Endodermal cell (in vitro differentiated cells): ENCODE measurements at regions not wholly inside any gene's neighbourhood (a gene's known extent, or its start where the extent isn't known, plus 50 kb on each side); places are given as distances from the start of the nearest gene placed in this dataset.

ENCODE experiments used
- DNase-seq: peaks from one replicate; pipeline ENCODE4 v3.0.0-alpha.2; 2017
- H3K27ac ChIP-seq: 2 replicates; pipeline ENCODE4 v1.5.1; 2013; ENCODE audit warnings: mild to moderate bottlenecking, low read depth, low read length, moderate library complexity
- H3K27me3 ChIP-seq: 2 replicates; pipeline ENCODE4 v1.6.1; 2013; ENCODE audit warnings: mild to moderate bottlenecking, low read length, moderate library complexity; ENCODE audit not compliant: insufficient read depth, control insufficient read depth, poor library complexity, severe bottlenecking
- H3K36me3 ChIP-seq: 2 replicates; pipeline ENCODE4 v1.7.0; 2013; ENCODE audit warnings: mild to moderate bottlenecking, low read length, moderate library complexity; ENCODE audit not compliant: control insufficient read depth, insufficient read depth
- H3K4me1 ChIP-seq: one replicate; pipeline ENCODE4 v1.7.0; 2013; ENCODE audit warnings: low read length; ENCODE audit not compliant: control insufficient read depth, insufficient read depth
- H3K4me3 ChIP-seq: 2 replicates; pipeline ENCODE4 v1.5.1; 2013; ENCODE audit warnings: mild to moderate bottlenecking, low read length, moderate library complexity
- H3K9ac ChIP-seq: 2 replicates; pipeline ENCODE4 v1.6.1; 2013; ENCODE audit warnings: mild to moderate bottlenecking, low read length, moderate library complexity; ENCODE audit not compliant: poor library complexity, severe bottlenecking; ENCODE audit errors: extremely low read depth
- H3K9me3 ChIP-seq: 2 replicates; pipeline ENCODE4 v1.6.1; 2013; ENCODE audit warnings: mild to moderate bottlenecking, low read length, moderate library complexity; ENCODE audit not compliant: control insufficient read depth
- H3K27ac Mint-ChIP-seq: 2 replicates; pipeline ENCODE4 v1.8.0; 2020; ENCODE audit warnings: mixed read lengths
- H3K27me3 Mint-ChIP-seq: 2 replicates; pipeline ENCODE4 v1.8.0; 2021; ENCODE audit warnings: mild to moderate bottlenecking, mixed read lengths; ENCODE audit not compliant: insufficient read depth
- H3K36me3 Mint-ChIP-seq: 2 replicates; pipeline ENCODE4 v1.8.0; 2020; ENCODE audit warnings: low read depth, mixed read lengths
- H3K4me1 Mint-ChIP-seq: 2 replicates; pipeline ENCODE4 v1.8.0; 2020; ENCODE audit warnings: mixed read lengths
- H3K4me3 Mint-ChIP-seq: 2 replicates; pipeline ENCODE4 v1.8.0; 2020; ENCODE audit warnings: mild to moderate bottlenecking, moderate library complexity, mixed read lengths
- H3K9me3 Mint-ChIP-seq: 2 replicates; pipeline ENCODE4 v1.8.0; 2020; ENCODE audit warnings: mild to moderate bottlenecking, mixed read lengths
- WGBS, 2 experiments: methylation state at CpG; one replicate each; pipeline versions ENCODE4 v1.1.5 to v1.1.7; 2013; ENCODE audit warnings: missing lambda C conversion rate in 2 of 2, mixed read lengths in 1 of 2; ENCODE audit not compliant: insufficient coverage in 1 of 2, insufficient read length in 1 of 2; 5-methylcytosine and 5-hydroxymethylcytosine counted together
- TF ChIP-seq, protein P1 (sequence below): fragments of 200-600 bp; sonication (generic); conservative IDR thresholded peaks from 2 replicates; pipeline ENCODE4 v1.5.0; 2021; ENCODE audit warnings: antibody characterized with exemption, mild to moderate bottlenecking

DNA sequence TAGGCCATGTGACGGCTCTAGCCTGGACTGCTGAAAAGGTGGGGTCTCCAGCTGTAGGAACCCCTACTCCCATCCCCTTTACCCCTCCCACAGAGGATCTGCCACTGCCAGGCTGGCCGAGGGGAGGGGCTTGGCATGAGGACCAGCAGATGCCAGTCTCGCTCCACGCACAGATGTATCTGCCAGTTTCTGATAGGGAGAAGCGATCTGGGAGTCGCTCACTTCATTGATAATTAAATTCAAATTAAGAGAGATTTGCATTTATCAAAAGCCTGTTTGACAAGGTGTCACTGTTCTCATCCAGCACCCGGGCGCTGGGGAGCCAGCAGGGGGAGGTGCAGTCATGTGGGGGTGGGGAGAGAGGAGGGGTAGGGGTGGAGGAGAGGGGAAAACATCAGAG, 217.6 kb upstream of the MYL2 start:
- H3K4me3 Mint-ChIP-seq: no peak overlapping the region
- DNase-seq: no peak
- Histone ChIP-seq H3K27ac (no peak overlapping the region), H3K9me3 (peaks cover 26% of the 10 kb centered on the region), H3K4me3 (no peak overlapping the region), H3K9ac (no peak overlapping the region), H3K27me3 (no peaks in the 10 kb centered on the region), H3K36me3 (no peaks in the 10 kb centered on the region), H3K4me1 (no peaks in the 10 kb centered on the region)
- TF ChIP-seq, protein P1, sequence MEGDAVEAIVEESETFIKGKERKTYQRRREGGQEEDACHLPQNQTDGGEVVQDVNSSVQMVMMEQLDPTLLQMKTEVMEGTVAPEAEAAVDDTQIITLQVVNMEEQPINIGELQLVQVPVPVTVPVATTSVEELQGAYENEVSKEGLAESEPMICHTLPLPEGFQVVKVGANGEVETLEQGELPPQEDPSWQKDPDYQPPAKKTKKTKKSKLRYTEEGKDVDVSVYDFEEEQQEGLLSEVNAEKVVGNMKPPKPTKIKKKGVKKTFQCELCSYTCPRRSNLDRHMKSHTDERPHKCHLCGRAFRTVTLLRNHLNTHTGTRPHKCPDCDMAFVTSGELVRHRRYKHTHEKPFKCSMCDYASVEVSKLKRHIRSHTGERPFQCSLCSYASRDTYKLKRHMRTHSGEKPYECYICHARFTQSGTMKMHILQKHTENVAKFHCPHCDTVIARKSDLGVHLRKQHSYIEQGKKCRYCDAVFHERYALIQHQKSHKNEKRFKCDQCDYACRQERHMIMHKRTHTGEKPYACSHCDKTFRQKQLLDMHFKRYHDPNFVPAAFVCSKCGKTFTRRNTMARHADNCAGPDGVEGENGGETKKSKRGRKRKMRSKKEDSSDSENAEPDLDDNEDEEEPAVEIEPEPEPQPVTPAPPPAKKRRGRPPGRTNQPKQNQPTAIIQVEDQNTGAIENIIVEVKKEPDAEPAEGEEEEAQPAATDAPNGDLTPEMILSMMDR: no peak
- WGBS, 2 experiments: 88 to 95% methylated on average over 5 to 8 of the region's 8 CpGs
- peaks cover 12% of the 10 kb centered on the region for H3K36me3 Mint-ChIP-seq
- H3K9me3 Mint-ChIP-seq: peaks cover 26% of the 10 kb centered on the region
- no peak overlapping the region for H3K27ac Mint-ChIP-seq
- no peaks in the 10 kb centered on the region for H3K27me3 Mint-ChIP-seq
- H3K4me1 Mint-ChIP-seq: no peaks in the 10 kb centered on the region

DNA sequence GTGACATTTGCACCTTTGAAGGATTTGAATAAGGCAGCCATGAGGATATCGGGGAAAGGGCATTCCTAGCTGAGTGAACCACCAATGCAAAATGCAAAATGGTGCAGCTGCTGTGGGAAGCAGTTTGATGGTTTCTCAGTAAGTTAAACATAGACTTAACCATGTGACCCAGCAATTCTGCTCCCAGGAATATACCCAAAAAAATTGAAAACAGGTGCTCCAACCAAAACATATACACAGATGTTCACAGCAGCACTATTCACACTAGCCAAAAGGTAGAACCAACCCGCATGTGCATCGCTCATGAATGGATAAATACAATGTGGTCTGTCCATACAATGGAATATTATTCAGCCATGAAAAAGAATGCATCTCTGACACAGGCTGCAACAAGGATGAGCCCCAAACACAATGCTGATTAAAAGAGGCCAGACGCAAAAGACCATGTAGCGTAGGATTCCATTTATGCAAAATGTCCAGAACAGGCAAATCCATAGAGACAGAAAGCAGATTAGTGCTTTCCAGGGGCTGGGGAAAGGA, 215.0 kb upstream of the MYL2 start:
- Histone ChIP-seq H3K4me3 (no peak overlapping the region), H3K27me3 (no peaks in the 10 kb centered on the region), H3K9ac (no peak overlapping the region), H3K9me3 (peaks cover 39% of the 10 kb centered on the region), H3K36me3 (no peaks in the 10 kb centered on the region), H3K4me1 (no peaks in the 10 kb centered on the region), H3K27ac (no peak overlapping the region)
- WGBS, 2 experiments: 92 to 100% methylated on average over 5 of the region's 5 CpGs
- H3K27me3 Mint-ChIP-seq: no peaks in the 10 kb centered on the region
- TF ChIP-seq, protein P1: no peak
- H3K9me3 Mint-ChIP-seq: peaks cover 50% of the 10 kb centered on the region
- no peaks in the 10 kb centered on the region for H3K4me1 Mint-ChIP-seq
- no peak overlapping the region for H3K4me3 Mint-ChIP-seq
- DNase-seq: no peak
- H3K36me3 Mint-ChIP-seq: peaks cover 19% of the 10 kb centered on the region
- no peak overlapping the region for H3K27ac Mint-ChIP-seq

DNA sequence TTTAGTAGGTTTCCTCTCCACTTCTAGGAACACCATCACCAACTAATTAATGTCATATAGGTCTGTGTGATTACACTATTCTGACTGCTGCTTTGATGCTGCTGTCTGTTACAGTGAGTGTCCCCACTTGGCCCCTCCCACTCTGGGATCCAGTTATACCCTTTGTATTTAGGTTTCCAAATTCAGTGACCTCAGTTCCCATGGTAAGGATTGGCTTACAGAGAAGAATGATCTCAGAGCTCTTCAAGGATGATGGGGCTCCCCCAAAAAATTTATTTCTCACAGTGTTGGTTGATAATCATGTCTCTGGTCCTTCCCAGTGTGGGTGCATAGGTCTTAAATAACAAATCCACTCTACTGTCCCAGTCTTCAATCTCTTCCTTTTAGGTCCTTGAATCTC, 210.0 kb upstream of the MYL2 start:
- Mint-ChIP-seq H3K27me3 (no peaks in the 10 kb centered on the region), H3K27ac (no peak overlapping the region), H3K4me3 (no peak overlapping the region), H3K9me3 (peaks cover 47% of the 10 kb centered on the region), H3K4me1 (no peaks in the 10 kb centered on the region), H3K36me3 (peaks cover 17% of the 10 kb centered on the region)
- TF ChIP-seq, protein P1: no peak
- DNase-seq: no peak
- Histone ChIP-seq H3K27me3 (no peaks in the 10 kb centered on the region), H3K4me3 (no peak overlapping the region), H3K9me3 (peaks cover 36% of the 10 kb centered on the region), H3K36me3 (no peaks in the 10 kb centered on the region), H3K4me1 (no peaks in the 10 kb centered on the region), H3K27ac (no peak overlapping the region), H3K9ac (no peak overlapping the region)
